ENCODE measurements at regions not wholly inside any gene's neighbourhood (a gene's known extent, or its start where the extent isn't known, plus 50 kb on each side); places are given as distances from the start of the nearest gene placed in this dataset.

DNA sequence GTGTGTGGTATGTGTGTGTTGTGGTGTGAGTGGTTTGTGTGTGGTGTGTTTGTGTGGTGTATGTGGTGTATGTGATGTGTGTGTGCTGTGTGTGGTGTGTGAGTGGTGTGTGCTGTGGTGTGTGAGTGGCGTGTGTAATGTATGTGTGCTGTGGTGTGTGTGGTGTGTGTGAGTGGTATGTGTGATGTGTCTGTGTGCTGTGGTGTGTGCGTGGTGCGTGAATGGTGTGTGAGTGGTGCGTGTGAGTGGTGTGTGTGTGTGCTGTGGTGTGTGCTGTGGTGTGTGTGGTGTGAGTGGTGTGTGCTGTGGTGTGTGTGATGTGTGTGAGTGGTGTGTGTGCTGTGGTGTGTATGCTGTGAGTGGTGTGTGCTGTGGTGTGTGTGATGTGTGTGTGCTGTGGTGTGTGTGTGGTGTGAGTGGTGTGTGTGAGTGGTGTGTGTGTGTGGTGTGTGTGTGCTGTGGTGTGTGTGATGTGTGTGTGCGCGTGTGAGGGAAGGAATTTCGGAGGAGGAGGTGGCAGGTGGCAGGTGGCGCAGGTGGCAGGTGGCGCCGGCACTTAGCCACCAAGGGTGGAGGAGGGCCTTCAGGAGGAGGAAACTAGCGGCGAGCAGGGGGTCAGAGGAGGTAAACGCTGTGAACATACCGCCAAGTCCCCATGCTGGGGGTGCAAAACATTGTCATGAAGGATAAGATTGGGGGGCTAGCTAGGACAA, 191.8 kb downstream of the MELK start:
- DNase-seq = no peak

DNA sequence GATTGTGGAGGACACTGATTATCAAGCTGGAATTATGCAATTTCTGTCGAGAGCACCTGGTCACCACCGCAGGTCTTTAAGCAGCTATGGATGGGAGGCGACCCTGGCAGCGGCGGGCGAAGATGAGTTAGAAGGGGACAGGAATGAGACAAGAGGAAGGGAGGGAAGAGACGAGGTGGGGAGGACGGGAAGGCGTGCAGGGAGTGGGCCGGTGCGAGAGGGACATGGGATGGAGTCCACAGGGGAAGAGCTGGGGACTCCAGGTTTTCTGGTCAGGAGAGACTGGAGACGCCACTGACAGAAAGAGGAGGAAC, 192.3 kb downstream of the MELK start:
- DNase-seq = no peak

DNA sequence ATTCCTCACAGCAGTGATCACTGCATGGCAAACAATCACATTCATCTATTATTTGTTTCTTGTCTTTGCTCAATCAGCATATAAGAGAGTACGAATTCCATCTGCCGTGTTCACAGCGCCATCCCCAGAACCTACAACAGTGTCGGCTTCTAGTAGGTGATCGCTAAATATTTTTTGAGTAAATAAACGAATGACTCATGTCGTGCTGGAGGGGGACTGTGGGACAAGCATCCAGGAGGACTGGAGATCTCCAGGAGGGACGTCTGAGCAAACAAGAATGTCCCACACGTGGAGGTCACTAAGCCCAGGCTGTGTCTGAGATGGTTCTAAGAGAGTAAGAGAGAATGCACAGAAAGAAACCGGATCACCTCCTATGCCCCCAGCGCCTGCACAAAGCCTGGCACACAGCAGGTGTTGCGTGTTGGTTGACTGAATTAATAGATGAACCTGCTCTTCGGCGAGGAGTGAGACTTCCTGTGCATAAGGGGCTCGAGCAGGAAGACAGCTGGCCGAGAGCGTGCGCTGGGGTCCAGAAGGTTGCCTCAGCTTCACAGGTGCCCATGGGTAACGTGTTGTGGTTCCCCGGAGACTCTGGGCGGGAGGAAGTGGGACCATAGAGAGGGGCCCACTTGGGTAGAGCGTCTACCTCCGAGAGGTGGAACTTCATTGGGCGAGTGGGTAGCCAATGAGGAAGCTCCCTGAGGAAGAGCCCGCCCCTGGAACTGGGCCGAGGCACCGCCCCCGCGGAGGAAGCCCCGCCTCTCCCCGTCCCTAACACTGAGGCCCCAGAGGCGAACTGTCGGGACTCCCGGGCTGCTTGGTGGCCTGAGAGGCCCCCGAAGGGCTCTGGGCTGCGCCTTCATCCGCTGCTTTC, 193.0 kb downstream of the MELK start:
- peak; percentile 87 for DNase-seq

DNA sequence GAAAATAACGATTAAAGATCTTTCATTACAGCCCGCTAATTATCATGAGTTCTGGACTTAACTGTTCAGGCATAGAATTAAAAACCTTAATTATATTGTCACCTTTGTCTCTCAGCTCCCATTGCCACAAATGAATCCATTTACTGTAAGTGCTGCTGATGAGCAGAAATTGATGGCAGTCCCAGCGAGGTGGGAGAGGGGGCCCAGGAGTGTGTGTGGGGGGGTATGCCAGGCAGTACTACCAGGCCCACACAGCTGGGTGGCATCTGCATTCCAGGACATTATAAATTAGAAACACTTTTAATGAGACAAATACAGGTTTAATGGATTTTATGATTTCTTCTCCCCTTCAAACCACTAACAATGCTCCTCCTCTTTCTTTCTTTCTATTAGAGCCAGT, 196.0 kb downstream of the MELK start:
- no peak for DNase-seq

DNA sequence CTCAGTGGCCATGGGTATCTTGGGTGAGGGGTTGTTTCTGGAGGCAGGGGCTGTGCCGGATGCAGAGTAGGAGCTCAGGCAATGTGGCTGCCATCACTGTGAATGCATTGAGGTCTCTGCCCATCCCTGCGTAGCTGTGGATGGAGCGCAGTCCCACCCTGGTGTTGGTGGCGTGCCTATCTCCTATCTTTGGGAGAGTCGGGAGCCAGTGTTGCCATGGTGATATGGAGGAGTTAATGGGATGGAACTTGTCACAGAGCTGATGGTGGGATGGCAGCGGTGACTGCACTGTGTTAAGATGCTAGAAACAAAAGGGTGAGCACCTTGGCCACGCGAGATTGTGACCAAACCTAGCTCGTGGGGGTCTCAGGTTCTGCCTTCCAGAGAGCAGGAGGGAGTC, 197.3 kb downstream of the MELK start:
- DNase-seq = no peak

DNA sequence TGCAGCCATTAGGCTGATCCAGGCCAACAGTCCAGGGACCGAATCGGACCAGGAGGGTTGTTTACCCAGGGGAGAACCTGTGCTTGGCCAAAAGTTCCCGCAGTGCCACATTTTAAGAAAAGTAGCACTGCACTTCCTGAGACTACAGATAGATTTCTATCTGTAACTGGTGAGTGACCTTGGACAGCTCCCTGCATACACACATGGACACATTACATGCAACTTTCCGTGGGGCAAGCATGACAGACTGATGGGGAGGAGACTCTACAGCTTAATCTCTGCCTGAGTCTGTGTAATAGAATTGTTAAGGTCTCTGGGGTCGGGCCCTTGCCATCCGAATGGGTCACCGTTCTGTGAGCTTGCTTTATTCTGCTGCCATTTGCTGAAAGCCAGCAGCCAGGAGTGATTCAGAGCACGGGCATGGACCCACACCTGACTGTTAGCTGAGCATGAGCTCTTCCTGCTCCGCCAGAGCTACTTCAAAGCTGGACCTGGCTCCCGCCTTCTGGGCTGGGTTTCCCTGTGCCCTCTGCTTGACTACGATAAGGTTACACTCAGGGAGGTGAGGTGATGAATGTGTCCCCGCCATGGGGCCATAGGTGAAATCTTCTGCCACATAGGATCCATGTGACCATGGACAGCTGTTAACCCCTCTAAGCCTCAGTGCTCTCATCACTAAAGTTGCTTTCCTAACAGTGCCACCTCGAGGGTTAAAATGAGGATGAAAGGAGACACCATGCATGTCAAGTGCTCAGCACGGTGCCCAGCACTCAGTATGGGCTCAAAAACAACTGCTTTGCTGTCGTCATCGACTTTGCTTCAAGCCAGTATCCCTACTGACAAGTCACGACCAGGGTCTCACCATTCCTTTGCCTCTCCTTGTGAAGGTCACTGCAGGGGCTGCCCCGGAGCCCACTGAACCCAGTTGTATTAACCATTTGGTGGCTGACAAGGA, 200.0 kb downstream of the MELK start:
- DNase-seq = no peak

DNA sequence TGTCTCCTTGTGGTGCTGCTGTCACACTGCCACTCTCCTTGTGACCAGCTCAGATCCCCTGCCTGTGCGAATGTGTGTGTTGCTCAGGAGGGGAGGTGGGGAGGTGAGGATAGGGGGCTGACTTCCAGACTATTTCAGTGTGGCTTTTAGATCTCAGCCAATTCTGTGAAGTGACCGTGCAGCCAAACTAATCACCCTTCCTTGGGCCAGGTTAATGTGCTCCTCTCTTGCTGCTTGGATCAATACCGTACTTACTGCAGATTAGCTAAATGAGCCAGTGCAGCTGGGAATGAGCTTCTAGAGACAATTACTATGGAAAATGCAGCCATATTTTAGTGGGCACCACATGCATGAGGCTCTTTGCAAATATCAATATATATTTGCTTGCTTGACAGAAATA, 206.0 kb downstream of the MELK start:
- no peak for DNase-seq

DNA sequence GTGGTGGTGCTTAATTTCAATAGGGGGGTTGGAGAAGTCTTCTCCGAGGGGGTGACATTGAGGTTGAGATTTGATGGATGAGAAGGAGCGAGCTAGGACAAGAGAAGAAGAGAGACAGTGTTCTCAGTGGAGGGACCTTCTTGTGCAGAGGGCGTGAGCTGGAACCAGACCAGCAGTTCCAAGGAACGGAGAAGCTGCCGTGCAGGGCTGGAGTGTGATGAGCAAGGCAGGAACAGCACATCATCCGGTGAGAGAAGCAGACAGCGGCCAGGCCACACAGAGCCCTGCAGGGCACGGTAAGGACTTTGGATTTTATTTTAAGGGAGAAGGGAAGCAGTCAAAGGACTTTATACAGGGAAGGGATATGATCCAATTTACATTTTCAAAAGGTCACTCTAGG, 206.9 kb downstream of the MELK start:
- DNase-seq = no peak

DNA sequence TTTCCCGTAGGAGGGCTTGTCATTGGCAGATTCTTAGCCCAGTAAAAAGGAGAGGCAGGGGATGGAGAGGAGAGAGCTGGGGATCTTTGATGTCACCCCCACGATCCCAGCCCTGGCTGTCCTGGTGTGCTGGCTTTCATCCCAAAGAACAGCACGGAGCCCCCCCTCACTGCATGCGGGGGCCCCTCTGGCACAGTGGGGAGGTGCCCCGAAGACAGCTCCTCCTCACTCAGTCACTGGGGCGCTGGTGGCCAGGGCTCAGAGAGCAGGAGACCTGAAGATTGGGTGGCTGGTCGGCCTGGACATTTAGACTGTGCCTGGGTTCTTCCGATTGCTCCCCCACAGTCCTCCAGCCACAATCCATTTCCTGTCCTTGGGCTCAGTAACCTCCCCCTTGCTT, 207.5 kb downstream of the MELK start:
- no peak for DNase-seq

DNA sequence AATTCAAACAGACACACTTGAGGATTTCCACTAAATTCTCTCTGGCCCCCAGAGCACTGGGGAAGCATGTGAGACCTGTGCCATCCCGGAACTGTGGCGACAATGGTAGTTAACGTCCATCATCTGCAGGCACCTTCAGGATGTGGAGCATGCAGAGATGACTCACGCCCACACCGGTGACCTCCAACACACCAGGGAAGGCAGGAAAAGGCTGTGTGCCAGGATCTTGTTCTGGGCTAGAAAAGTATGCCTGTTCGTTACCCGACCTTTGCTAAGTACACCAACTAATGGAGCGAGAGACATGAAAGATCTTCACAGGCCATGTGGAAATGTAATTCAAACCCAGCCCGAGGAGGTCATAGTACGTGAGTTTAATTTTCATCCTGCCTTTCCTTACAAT, 208.8 kb downstream of the MELK start:
- no peak for DNase-seq

All from activated gamma-delta T cell treated with Interleukin-2 at 50 U/mL for 16 hours (primary cell).